ENCODE measurements at regions not wholly inside any gene's neighbourhood (a gene's known extent, or its start where the extent isn't known, plus 50 kb on each side); places are given as distances from the start of the nearest gene placed in this dataset.

DNA sequence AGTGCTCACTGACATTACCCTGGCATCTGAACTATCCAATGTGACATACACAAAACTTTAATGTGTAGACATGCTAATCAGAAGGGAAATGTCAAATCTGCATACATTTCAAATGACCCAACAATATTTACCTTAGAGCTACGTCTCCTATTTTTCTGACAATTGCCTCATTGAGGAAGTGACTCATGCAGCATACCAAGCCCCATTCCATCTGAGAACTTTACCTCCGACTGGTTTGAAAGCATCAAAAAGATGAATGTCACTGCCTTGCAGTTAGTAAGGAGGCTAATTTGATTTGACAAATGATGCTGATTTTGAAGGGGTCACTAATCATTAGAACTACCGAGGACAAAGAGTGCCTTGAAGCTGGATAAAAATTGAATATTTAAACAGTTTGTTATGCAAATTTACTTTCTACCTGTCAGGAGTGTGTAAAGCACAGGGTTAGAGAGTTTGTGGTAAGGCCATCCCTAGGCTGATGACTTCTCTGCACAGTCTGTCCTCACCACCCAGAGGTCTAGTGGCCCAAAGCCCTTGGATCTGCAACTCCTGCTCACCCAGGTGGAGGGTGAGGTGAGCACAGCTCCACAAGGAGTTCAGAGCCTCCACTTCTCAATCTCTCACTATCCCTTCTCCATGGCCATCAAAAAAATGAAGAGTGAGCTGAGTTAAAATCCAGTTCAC lies 500.3 kb upstream of the C1orf87 start:
- Histone ChIP-seq H3K27me3 (ENCODE audit: control insufficient read depth in 4 of 4, insufficient read depth in 4 of 4, low read length in 3 of 4) (no peaks in the 10 kb centered on the region), H3K9me3 (ENCODE audit: control insufficient read depth in 4 of 4, low read length in 3 of 4) (no peaks in the 10 kb centered on the region), H3K36me3 (ENCODE audit: control insufficient read depth in 4 of 4, insufficient read depth in 3 of 4, low read depth in 1 of 4, low read length in 3 of 4) (no peaks in the 10 kb centered on the region), H3K4me3 (ENCODE audit: low read depth in 1 of 3, low read length in 3 of 3) (no peak overlapping the region), H3K4me1 (ENCODE audit: control insufficient read depth in 4 of 4, insufficient read depth in 4 of 4, low read length in 3 of 4) (no peaks in the 10 kb centered on the region), H3K27ac (ENCODE audit: low read depth in 1 of 2, low read length in 2 of 2) (no peak overlapping the region), H3K9ac (ENCODE audit: low read depth in 1 of 2, low read length in 2 of 2) (no peak overlapping the region)
- 58% methylated on average over 3 of the region's 3 CpGs for WGBS
- TF ChIP-seq GABPA (IDR thresholded peaks at IDR 0.05 in 1 of 2, conservative IDR thresholded peaks at IDR 0.05 in 1 of 2) (no peak), RAD21 (IDR thresholded peaks at IDR 0.05) (no peak), REST (IDR thresholded peaks at IDR 0.05) (no peak), MAX (IDR thresholded peaks at IDR 0.05) (no peak), SP1 (IDR thresholded peaks at IDR 0.05) (no peak), EGR1 (IDR thresholded peaks at IDR 0.05; ENCODE audit: low read depth in 2 of 2) (no peak), CTCF (IDR thresholded peaks at IDR 0.05; ENCODE audit: low read depth, low read length, missing input control) (no peak), YY1 (IDR thresholded peaks at IDR 0.05) (no peak), TAF1 (conservative IDR thresholded peaks at IDR 0.05) (no peak), RXRA (IDR thresholded peaks at IDR 0.05) (no peak), HNF4A (conservative IDR thresholded peaks at IDR 0.05) (no peak), FOXA2 (IDR thresholded peaks at IDR 0.05) (no peak), NR2F2 (IDR thresholded peaks at IDR 0.05) (no peak), FOXA1 (IDR thresholded peaks at IDR 0.05) (no peak), JUND (IDR thresholded peaks at IDR 0.05) (no peak), HNF4G (IDR thresholded peaks at IDR 0.05) (no peak)
- TF ChIP-seq, protein P1, sequence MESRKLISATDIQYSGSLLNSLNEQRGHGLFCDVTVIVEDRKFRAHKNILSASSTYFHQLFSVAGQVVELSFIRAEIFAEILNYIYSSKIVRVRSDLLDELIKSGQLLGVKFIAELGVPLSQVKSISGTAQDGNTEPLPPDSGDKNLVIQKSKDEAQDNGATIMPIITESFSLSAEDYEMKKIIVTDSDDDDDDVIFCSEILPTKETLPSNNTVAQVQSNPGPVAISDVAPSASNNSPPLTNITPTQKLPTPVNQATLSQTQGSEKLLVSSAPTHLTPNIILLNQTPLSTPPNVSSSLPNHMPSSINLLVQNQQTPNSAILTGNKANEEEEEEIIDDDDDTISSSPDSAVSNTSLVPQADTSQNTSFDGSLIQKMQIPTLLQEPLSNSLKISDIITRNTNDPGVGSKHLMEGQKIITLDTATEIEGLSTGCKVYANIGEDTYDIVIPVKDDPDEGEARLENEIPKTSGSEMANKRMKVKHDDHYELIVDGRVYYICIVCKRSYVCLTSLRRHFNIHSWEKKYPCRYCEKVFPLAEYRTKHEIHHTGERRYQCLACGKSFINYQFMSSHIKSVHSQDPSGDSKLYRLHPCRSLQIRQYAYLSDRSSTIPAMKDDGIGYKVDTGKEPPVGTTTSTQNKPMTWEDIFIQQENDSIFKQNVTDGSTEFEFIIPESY (IDR thresholded peaks at IDR 0.05) = no peak
- TF ChIP-seq, protein P2, sequence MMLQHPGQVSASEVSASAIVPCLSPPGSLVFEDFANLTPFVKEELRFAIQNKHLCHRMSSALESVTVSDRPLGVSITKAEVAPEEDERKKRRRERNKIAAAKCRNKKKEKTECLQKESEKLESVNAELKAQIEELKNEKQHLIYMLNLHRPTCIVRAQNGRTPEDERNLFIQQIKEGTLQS (IDR thresholded peaks at IDR 0.05) = no peak
- no peak for DNase-seq (ENCODE audit: low spot score)
